GM18502 (cell line): ENCODE measurements at regions not wholly inside any gene's neighbourhood (a gene's known extent, or its start where the extent isn't known, plus 50 kb on each side); places are given as distances from the start of the nearest gene placed in this dataset.

ENCODE experiments used
- ATAC-seq: cut with Tn5 transposase; IDR thresholded peaks from one replicate; pipeline ENCODE4 v1.9.1; 2021; ENCODE audit warnings: mild to moderate bottlenecking; ENCODE audit not compliant: unreplicated experiment, poor library complexity

DNA sequence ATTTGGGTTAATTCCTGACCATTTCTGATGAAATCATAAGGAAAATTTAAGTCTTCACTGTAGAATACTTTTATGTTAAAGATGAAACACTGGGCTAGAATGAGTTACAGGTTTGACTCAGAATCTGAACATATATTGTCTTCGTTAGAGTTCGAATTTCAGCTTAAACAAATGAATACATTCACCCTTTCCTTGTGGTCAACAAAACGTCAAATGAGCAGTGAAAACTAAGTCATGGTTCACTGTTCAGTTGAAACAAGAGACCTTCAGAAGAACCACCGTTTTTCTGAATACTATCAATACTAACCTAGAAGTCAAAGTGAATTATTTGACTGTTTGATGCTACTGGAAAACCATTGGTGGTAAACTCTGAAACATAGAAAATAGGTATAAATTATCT lies 235.2 kb upstream of the ZWINT start:
- no peak for ATAC-seq

- no peak for ATAC-seq
These were observed 232.1 kb upstream of the ZWINT start for GRCh38 chr10:56593120-56593519.

DNA sequence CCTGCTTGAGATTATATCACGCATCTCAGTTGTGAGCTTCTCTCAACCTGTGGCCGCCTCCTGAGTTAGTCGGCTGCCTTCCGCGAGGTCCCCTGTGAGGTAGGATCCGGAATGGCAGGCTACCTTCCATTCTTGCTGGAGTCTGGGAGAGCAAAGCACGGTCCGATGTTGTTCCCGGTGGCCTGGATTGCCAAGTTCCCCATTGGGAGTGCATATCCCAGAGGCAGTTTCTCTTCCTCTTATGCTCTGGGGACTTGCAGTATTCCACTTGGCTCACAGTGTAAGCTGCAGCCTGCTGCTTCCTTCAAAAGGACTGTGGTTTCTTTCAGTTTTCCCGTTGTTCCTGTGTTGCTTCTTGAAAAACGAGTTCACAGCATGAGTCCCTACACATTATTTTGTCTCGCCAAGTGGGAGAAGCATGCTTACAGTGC lies 225.4 kb upstream of the ZWINT start:
- ATAC-seq: no peak

GRCh38 chr10:56585447-56586171 lies 224.6 kb upstream of the ZWINT start:
- no peak for ATAC-seq

DNA sequence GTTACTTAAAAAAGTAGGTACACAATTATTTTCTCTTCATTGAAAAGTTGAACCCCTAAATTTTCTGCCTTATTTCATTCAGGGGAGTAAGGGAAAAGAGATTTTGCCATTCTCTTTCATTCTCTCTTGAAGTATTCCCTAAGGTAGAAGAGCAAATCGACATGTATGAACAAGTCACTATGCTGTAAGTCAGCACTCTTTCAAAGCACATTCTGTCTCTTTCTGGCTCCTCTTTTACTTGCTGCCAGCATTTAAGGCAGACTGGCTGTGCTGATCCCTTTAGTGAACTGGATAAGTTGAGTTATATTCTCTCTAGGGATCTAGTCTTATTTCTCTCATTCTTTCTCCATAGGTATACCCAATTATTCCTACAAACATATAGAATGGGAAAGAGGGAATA lies 222.3 kb upstream of the ZWINT start:
- ATAC-seq: no peak

GRCh38 chr10:56567580-56567979 lies 206.5 kb upstream of the ZWINT start:
- ATAC-seq: no peak

DNA sequence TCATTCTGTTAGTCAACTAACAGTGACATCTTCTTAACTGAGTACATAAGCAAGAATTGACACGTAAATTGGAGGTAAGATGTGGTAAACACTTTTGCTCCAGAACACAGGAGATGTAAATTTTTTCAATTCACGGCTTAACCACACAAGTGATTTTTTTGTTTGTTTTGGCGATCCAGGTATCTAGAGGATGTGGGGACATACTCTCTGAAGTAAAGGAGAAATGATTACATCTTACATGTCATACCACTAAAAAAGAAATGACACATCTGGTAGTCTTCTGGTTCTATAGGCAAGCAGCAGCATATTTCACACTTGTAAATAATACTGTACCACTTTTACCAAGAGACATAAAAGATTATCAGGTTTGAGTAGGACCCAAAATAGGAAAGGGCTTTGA lies 200.3 kb upstream of the ZWINT start:
- ATAC-seq: no peak

GRCh38 chr10:56551037-56551436 lies 190.0 kb upstream of the ZWINT start:
- ATAC-seq: no peak

DNA sequence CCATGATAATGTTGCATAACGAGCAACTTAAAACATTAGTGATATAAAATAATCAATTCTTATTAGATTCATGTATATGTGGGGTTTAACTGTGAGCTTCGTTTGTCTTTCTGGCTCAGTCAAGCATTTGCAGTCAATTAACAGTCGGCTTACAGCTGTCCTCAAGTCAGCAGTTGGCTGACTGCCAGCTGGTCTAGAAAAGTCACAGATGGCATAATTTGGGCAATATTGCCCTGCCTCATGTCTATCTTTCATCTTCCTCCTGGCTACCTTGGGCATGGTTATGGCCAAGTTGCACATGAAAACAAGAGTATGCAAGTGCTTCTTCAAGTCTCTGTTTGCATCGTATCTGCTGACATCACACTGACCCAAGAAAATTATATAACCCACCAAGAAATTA lies 186.1 kb upstream of the ZWINT start:
- ATAC-seq: no peak

GRCh38 chr10:56537984-56538383 lies 176.9 kb upstream of the ZWINT start:
- no peak for ATAC-seq

- ATAC-seq: no peak
These were observed 161.1 kb upstream of the ZWINT start for GRCh38 chr10:56522166-56522565.

- no peak for ATAC-seq
These were observed 147.5 kb upstream of the ZWINT start for GRCh38 chr10:56508562-56508961.

- no peak for ATAC-seq
These were observed 146.0 kb upstream of the ZWINT start for GRCh38 chr10:56507033-56507432.

DNA sequence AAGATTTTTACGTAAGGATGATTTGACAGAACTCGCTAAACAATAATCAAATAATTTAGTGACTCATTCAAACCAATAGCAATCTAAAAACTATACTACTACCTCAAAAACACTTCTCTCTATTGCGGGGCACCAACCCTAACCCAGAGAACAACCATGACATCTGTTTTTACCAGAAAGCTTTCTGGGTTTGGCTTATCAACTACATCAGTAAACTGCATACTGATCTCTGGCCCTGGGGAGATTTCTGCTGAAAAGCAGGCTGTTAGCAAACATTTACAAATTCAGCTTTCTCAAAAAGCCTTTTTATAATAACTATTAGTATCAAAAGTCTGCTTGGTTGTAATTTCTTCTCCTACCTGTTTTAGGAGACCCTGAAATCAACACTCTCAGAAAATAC lies 144.5 kb upstream of the ZWINT start:
- ATAC-seq: no peak

- no peak for ATAC-seq
These were observed 135.1 kb upstream of the ZWINT start for GRCh38 chr10:56496186-56496486.

- ATAC-seq: no peak
These were observed 126.7 kb upstream of the ZWINT start for GRCh38 chr10:56487746-56488145.

DNA sequence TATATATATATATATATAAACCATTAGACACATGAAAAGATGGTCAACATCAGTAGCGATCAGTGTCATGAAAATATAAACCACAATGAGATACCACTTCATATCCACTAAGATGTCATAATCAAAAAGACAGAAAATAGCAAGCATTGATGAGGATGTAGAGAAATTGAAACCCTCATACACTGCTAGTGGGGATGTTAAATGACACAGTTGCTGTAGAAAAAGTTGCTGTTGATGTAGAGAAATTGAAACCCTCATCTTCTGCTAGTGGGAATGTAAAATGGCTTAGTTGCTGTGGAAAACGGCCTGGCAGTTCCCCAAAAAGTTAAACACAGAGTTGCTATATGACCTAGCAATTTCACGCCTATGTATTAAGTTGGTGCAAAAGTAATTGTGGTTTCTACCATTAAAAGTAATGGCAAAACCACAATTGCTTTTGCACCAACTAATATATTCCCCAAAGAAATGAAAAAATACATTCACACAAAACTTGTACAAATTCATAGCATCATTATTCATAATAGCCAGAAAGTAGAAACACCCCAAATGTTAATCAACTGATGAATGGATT lies 120.5 kb upstream of the ZWINT start:
- ATAC-seq: no peak

- no peak for ATAC-seq
These were observed 111.9 kb upstream of the ZWINT start for GRCh38 chr10:56472978-56473377.

GRCh38 chr10:56470701-56471100 lies 109.6 kb upstream of the ZWINT start:
- no peak for ATAC-seq

DNA sequence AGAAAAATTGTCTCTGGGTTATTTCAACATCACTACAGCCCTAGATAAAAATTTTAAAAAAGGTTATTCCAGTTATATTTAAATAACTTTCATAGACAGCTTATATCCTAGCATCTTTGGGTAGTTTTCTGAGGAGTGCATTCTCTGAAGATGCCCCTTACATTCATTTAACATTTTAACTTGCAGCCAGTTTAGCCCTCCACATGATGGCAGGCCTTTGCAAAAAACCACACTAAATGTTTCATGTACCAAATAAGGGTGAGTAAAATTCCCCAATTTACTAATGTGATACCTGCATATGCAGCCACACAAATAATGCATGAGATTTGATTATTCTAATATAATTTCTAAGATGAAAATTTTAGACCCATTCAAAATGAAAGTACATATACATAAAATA lies 108.4 kb upstream of the ZWINT start:
- ATAC-seq: no peak

- ATAC-seq: no peak
These were observed 104.9 kb upstream of the ZWINT start for GRCh38 chr10:56466005-56466404.

- ATAC-seq: no peak
These were observed 88.7 kb upstream of the ZWINT start for GRCh38 chr10:56449770-56450169.
